Lower leg skin (tissue), 4 donors: ENCODE measurements at regions not wholly inside any gene's neighbourhood (a gene's known extent, or its start where the extent isn't known, plus 50 kb on each side); places are given as distances from the start of the nearest gene placed in this dataset.

Source experiments
- DNase-seq, 2 donors: peaks; one replicate each; pipeline ENCODE4 v3.0.0-alpha.2; 2019; ENCODE audit warnings: low spot score in 2 of 2
- H3K4me3 ChIP-seq: fragments of 200-600 bp; sonication (generic); 2 replicates; pipeline ENCODE4 v1.5.1; 2017; ENCODE audit warnings: mild to moderate bottlenecking, low read depth; ENCODE audit not compliant: poor library complexity, severe bottlenecking
- CTCF ChIP-seq, 3 donors: fragments of 450-650 bp; IDR thresholded peaks; one replicate each; pipeline ENCODE4 v1.5.1; 2016; ENCODE audit warnings: antibody characterized with exemption in 3 of 3, mild to moderate bottlenecking in 3 of 3, moderate library complexity in 2 of 3
- POLR2A ChIP-seq, 2 donors: fragments of 450-650 bp; IDR thresholded peaks; one replicate each; pipeline ENCODE4 v1.6.1; 2016 to 2017; ENCODE audit warnings: antibody characterized with exemption in 2 of 2, mild to moderate bottlenecking in 1 of 2, moderate library complexity in 1 of 2
- WGBS, 2 donors: methylation state at CpG; one replicate each; pipeline ENCODE4 v1.1.5; 2018; 5-methylcytosine and 5-hydroxymethylcytosine counted together
- intact Hi-C: fragments of 100-400 bp; cut with DNase I; formaldehyde crosslinking; loops from one replicate; pipeline ENCODE4 v1.15.0; 2023; ENCODE audit warnings: low total_unique reads

GRCh38 chr1:29954591-29954990 is 718.3 kb downstream of the PTPRU start:
- WGBS, 2 donors: 84 to 90% methylated on average over 3 of the region's 3 CpGs
- TF ChIP-seq CTCF (IDR thresholded peaks at IDR 0.05) (no peak), POLR2A (IDR thresholded peaks at IDR 0.05) (no peak)
- peak in 1 of 2 donors; percentile 43 for DNase-seq
- no peak overlapping the region for H3K4me3 ChIP-seq
- intact Hi-C loops: no loop called here

- intact Hi-C loops: no loop called here
- TF ChIP-seq CTCF (IDR thresholded peaks at IDR 0.05): no peak
- TF ChIP-seq POLR2A (IDR thresholded peaks at IDR 0.05): no peak
- WGBS, 2 donors: 58 to 66% methylated on average over 7 of the region's 7 CpGs
These were observed 717.6 kb downstream of the PTPRU start for GRCh38 chr1:29953961-29954360.

DNA sequence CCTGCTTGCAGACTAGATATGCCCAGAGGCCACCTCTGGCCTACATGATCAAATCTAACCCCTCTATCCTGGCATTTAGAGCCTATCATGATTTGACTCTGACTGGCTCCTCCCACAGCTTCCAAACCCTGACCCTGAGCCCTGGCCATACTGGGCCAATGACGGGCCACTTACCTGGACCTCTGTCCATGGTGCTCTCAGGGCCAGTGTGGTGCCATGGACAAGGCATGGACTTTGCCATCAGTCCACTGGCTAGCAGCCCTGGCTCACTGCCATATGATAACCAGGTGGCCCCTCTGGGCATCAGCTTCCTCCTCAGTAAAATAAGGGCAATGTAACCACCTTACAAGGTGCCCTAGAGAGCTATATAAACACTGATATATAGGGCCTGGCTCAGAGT is 713.4 kb downstream of the PTPRU start:
- WGBS, 2 donors: 29 to 33% methylated on average over 1 of the region's 1 CpG
- no peak for DNase-seq
- no peak overlapping the region for H3K4me3 ChIP-seq
- intact Hi-C loops: no loop called here
- TF ChIP-seq CTCF (IDR thresholded peaks at IDR 0.05) (no peak), POLR2A (IDR thresholded peaks at IDR 0.05) (no peak)

More at GRCh38 chr1:29953961-29954360, 717.6 kb downstream of the PTPRU start:
- DNase-seq: peak in 1 of 2 donors; percentile 63
- no peak overlapping the region for H3K4me3 ChIP-seq

DNA sequence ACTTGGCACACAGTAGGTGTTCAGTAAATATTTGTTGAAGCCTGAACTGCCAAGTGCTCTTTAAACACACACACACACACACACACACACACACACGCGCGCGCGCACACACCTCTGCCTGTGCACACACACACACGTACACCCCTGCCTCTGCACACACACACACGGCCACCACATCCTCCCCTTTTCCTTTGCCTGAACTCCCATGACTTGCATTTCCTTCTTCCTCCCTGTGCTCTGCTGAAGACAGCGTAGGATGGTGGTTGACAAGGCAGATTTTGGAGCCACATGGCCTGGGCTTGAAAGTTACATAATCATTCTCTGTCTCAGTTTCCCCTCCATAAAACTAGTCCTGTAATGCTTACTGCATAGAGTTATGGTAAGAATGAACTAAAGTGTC is 712.3 kb downstream of the PTPRU start:
- intact Hi-C loops: no loop called here
- TF ChIP-seq CTCF (IDR thresholded peaks at IDR 0.05): no peak
- no peak for TF ChIP-seq POLR2A (IDR thresholded peaks at IDR 0.05)
- H3K4me3 ChIP-seq: no peak overlapping the region
- WGBS, 2 donors: 71 to 82% methylated on average over 8 of the region's 8 CpGs
- DNase-seq: no peak

DNA sequence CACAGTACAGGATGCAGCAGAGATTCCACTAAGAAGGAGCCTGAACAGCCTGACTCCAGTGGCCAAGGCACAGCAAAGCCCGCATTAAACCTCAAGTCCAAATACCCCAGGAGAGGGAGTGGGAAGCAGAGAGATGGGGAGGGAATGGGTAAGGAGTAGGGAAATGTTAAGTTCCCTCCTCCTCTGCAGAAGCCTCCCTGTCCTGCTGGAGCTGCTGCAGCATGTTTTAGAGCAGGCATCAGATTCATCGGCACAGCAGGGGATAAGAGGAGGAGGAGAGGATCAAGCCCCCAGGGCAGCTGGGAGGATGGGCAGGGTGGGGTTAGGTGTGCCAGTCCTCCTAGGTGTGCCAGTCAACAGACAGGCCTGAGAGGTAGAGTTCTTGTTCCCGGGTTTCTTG is 709.7 kb downstream of the PTPRU start:
- H3K4me3 ChIP-seq: no peak overlapping the region
- TF ChIP-seq POLR2A (IDR thresholded peaks at IDR 0.05) (no peak), CTCF (IDR thresholded peaks at IDR 0.05) (no peak)
- intact Hi-C loops: no loop called here
- DNase-seq: no peak
- 36 to 41% methylated on average over 3 of the region's 3 CpGs for WGBS, 2 donors

DNA sequence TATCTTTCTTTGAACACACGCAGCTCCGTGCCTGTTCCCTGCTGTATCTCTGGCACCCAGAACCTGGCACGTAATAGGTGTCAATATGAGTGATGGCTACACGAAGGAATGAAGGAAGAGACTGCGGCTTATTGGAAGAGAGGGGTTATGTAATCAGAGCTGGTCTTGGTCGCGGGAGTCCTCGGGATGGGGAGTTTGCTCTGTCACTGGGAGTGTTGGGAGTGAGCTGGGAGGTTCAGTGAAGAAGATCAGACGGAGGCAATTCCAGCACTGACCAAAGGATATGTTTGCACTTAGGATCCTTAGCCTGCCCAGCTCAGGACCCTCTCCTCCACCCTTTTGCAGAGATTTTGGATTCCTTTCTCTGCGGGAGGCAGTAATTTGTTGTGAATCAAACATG is 709.1 kb downstream of the PTPRU start:
- no peak for TF ChIP-seq POLR2A (IDR thresholded peaks at IDR 0.05)
- no peak for TF ChIP-seq CTCF (IDR thresholded peaks at IDR 0.05)

More for the DNA sequence above, 709.1 kb downstream of the PTPRU start:
- intact Hi-C loops: no loop called here
- DNase-seq: no peak
- 16 to 27% methylated on average over 10 of the region's 10 CpGs for WGBS, 2 donors
- no peak overlapping the region for H3K4me3 ChIP-seq
